Heart right ventricle (tissue), 16 donors: ENCODE measurements at regions not wholly inside any gene's neighbourhood (a gene's known extent, or its start where the extent isn't known, plus 50 kb on each side); places are given as distances from the start of the nearest gene placed in this dataset.

Experiments
- ATAC-seq, 8 donors: fragments of 200-7000 bp; cut with Tn5 transposase; one replicate each; pipeline ENCODE4 v1.9.1; 2020; ENCODE audit warnings: mild to moderate bottlenecking in 8 of 8, moderate library complexity in 8 of 8, moderate number of reproducible peaks in 1 of 8
- DNase-seq, 2 donors: peaks; one replicate each; pipeline ENCODE4 v3.0.0-alpha.2; 2020
- H3K27ac ChIP-seq, 10 donors: fragments of 200-600 bp; sonication (generic) in 2 of 10; one replicate each; pipeline versions ENCODE4 v1.5.0 to v1.8.0; 2020 to 2022; ENCODE audit warnings: mild to moderate bottlenecking in 3 of 10
- H3K27me3 ChIP-seq, 7 donors: fragments of 200-600 bp; one replicate each; pipeline ENCODE4 v1.8.0; 2021 to 2022; ENCODE audit warnings: mild to moderate bottlenecking in 2 of 7
- H3K36me3 ChIP-seq, 9 donors: fragments of 200-600 bp; sonication (generic) in 1 of 9; one replicate each; pipeline versions ENCODE4 v1.5.0 to v1.8.0; 2020 to 2022; ENCODE audit warnings: mild to moderate bottlenecking in 2 of 9
- H3K4me1 ChIP-seq, 9 donors: fragments of 200-600 bp; sonication (generic) in 1 of 9; one replicate each; pipeline versions ENCODE4 v1.5.0 to v1.8.0; 2020 to 2022; ENCODE audit warnings: mild to moderate bottlenecking in 4 of 9
- H3K4me3 ChIP-seq, 10 donors: fragments of 200-600 bp; sonication (generic) in 2 of 10; one replicate each; pipeline versions ENCODE4 v1.5.0 to v1.8.0; 2020 to 2022; ENCODE audit warnings: mild to moderate bottlenecking in 7 of 10, moderate library complexity in 2 of 10
- H3K9me3 ChIP-seq, 11 donors: fragments of 200-600 bp in 10 of 11; sonication (generic) in 2 of 11; one replicate each; pipeline versions ENCODE4 v1.5.0 to v1.8.0; 2013 to 2022; ENCODE audit warnings: mild to moderate bottlenecking in 2 of 11, control low read depth in 1 of 11, moderate library complexity in 1 of 11
- CTCF ChIP-seq, 9 donors: fragments of 200-600 bp; sonication (generic) in 2 of 9; IDR thresholded peaks; one replicate each; pipeline versions ENCODE4 v1.5.0 to v1.8.0; 2021 to 2022; ENCODE audit warnings: antibody characterized with exemption in 9 of 9, mild to moderate bottlenecking in 5 of 9, moderate library complexity in 1 of 9
- WGBS, 2 donors: extraction: QIAGEN DNeasy Blood & Tissue Kit; methylation state at CpG; one replicate each; pipeline ENCODE4 v1.1.7; 2013; ENCODE audit warnings: inconsistent platforms in 1 of 2; 5-methylcytosine and 5-hydroxymethylcytosine counted together
- intact Hi-C, 10 donors: fragments of 100-400 bp; cut with DNase I; formaldehyde crosslinking; loops; one replicate each; pipeline versions ENCODE4 v1.11.1 to v1.14.2; 2022
- donor health status: Arrhythmogenic right ventricular cardiomyopathy.
- donor health status: ischemic (EF 13 %, LVEDD 7.1; RV severe dilation, severe dysfunction).
- donor health status: healthy with polysubstance abuse.
- donor health status: DM: no; HTN: yes; CAD: no.
- donor health status: DM: no; HTN: no; CAD: no.
- donor health status: ischemic (EF 25% LVEDD 6.9; RV normal size, moderate dysfunction).
- donor health status: ischemic (EF 25% LVEDD 5.7; RV mildly dilated, moderate dysfunction).
- donor health status: healthy.
- donor health status: DM: yes; HTN: yes; CAD: no.
- donor health status: Ischemic cardiomyopathy.
- donor health status: ischemic (EF 35%, LVEDD 5.7; RV mildly dilated, moderate dysfunction).
- donor health status: nonischemic (EF 11% LVEDD 7.7; RV severe dilation, severe dysfunction).
- donor health status: DM: yes; HTN: yes; CAD: no.
- donor health status: PGD.
- donor health status: ischemic (EF 29% LVEDD 5.4; RV normal size, mild dysfunction).
- donor health status: nonischemic (EF 23%, LVEDD 6.1; RV moderate dilation, normal function).

- intact Hi-C loops: no loop called here
- no peak for TF ChIP-seq CTCF (IDR thresholded peaks at IDR 0.05)
- ATAC-seq: no peak
- DNase-seq: no peak
- Histone ChIP-seq H3K27ac (no peak overlapping the region), H3K27me3 (no peaks in the 10 kb centered on the region), H3K4me1 (no peaks in the 10 kb centered on the region), H3K36me3 (no peaks in the 10 kb centered on the region), H3K4me3 (no peak overlapping the region), H3K9me3 (no peaks in the 10 kb centered on the region)
- 73 to 78% methylated on average over 6 of the region's 6 CpGs for WGBS, 2 donors
Observed at GRCh38 chr9:120299785-120300184, 280.2 kb downstream of the CDK5RAP2 start.

GRCh38 chr9:120294003-120294402 is 286.0 kb downstream of the CDK5RAP2 start:
- H3K4me1 ChIP-seq: no peaks in the 10 kb centered on the region
- no peaks in the 10 kb centered on the region for H3K27me3 ChIP-seq
- H3K36me3 ChIP-seq: no peaks in the 10 kb centered on the region
- intact Hi-C loops: no loop called here
- ATAC-seq (no peak), DNase-seq (no peak)
- no peak overlapping the region for H3K4me3 ChIP-seq
- no peak overlapping the region for H3K27ac ChIP-seq
- TF ChIP-seq CTCF (IDR thresholded peaks at IDR 0.05): no peak
- H3K9me3 ChIP-seq: peaks cover 0 to 4% (median 0%) of the 10 kb centered on the region in 11 donors
- 64 to 68% methylated on average over 4 of the region's 4 CpGs for WGBS, 2 donors

- no peak for TF ChIP-seq CTCF (IDR thresholded peaks at IDR 0.05)
- peaks cover 0 to 4% (median 0%) of the 10 kb centered on the region in 11 donors for H3K9me3 ChIP-seq
- H3K27me3 ChIP-seq: no peaks in the 10 kb centered on the region
- intact Hi-C loops: no loop called here
- H3K27ac ChIP-seq: no peak overlapping the region
- DNase-seq (no peak), ATAC-seq (no peak)
- 0% methylated on average over 1 of the region's 1 CpG for WGBS, 2 donors
- H3K36me3 ChIP-seq: no peaks in the 10 kb centered on the region
- H3K4me1 ChIP-seq: no peaks in the 10 kb centered on the region
- no peak overlapping the region for H3K4me3 ChIP-seq
Observed at GRCh38 chr9:120292606-120293005, 287.4 kb downstream of the CDK5RAP2 start.

- intact Hi-C loops: no loop called here
- Histone ChIP-seq H3K4me3 (no peak overlapping the region), H3K36me3 (no peaks in the 10 kb centered on the region), H3K4me1 (no peaks in the 10 kb centered on the region), H3K27me3 (no peaks in the 10 kb centered on the region), H3K27ac (no peak overlapping the region), H3K9me3 (peaks cover 0 to 4% (median 0%) of the 10 kb centered on the region in 11 donors)
- 91 to 96% methylated on average over 3 of the region's 3 CpGs for whole genome bisulfite sequencing, 2 donors
- DNase-seq: no peak
- TF ChIP-seq CTCF (IDR thresholded peaks at IDR 0.05): no peak
- ATAC-seq: no peak
Observed at GRCh38 chr9:120291050-120291449, 288.9 kb downstream of the CDK5RAP2 start.
